AG09309 (cell line): ENCODE measurements at regions not wholly inside any gene's neighbourhood (a gene's known extent, or its start where the extent isn't known, plus 50 kb on each side); places are given as distances from the start of the nearest gene placed in this dataset.

Experiments used
- DNase-seq: peaks from one replicate; pipeline ENCODE4 v3.0.0-alpha.2; 2010; ENCODE audit warnings: low read depth
- H3K4me3 ChIP-seq: 2 replicates; pipeline ENCODE4 v1.5.1; 2011; ENCODE audit warnings: mild to moderate bottlenecking, low read depth, low read length, moderate library complexity; ENCODE audit not compliant: control insufficient read depth
- CTCF ChIP-seq: IDR thresholded peaks from 2 replicates; pipeline ENCODE4 v1.5.1; 2011; ENCODE audit warnings: mild to moderate bottlenecking, low read depth, low read length, inconsistent platforms; ENCODE audit not compliant: insufficient read depth, control insufficient read depth; ENCODE audit errors: missing control alignments

GRCh38 chrX:51437521-51437920 lies 58.9 kb downstream of the NUDT11 start:
- H3K4me3 ChIP-seq = no peak overlapping the region
- DNase-seq = no peak

DNA sequence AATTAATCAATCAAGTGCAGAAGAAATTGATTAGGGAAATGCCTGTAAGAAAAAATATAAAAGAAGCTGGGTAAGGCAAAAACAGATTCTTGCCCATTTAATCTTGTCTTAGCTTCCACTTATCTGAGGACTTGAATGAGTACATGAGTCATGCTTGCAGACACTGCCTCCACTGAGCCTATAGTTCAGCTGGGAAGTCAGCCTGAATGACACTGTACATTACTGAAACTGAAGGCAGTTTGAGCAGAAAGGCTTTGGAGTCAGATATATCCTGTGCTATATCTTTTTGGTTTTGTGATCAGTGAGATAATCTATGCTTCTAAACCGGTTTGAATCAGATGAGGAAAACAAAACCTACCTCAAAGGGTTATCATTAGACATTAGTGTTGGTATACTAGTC lies 61.3 kb downstream of the NUDT11 start:
- DNase-seq = no peak
- TF ChIP-seq CTCF = no peak
- H3K4me3 ChIP-seq = no peak overlapping the region

More at GRCh38 chrX:51437521-51437920, 58.9 kb downstream of the NUDT11 start:
- no peak for TF ChIP-seq CTCF

DNA sequence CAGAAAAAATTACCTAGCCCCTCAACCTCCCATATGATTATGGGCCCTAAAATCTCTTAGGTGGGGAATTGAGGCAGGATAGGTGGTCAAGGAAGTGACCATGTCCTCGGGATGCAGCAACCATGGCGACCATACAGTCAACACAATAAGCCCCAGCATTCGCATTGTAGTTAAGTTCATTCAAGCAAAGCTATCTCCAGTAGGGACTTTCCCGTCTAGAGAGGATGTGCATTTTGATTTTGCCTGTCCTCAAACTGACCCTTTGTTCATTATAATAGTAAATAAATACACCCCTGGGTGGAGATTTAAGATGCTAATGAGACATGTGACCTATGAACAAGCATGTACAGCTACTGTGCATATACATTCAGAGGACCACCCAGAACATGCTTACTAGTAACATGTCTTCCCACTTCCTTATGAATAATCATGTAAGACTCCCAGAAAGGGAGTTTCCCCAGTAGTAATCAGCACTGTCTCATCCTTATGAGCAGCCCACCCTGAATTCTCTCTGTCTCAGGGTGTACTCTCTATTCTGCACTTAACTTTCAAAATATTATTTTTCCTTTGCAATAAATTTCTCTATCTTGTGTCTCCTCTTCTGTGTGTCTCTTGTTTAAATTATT lies 74.3 kb downstream of the NUDT11 start:
- no peak overlapping the region for H3K4me3 ChIP-seq
- no peak for DNase-seq
- TF ChIP-seq CTCF = no peak

DNA sequence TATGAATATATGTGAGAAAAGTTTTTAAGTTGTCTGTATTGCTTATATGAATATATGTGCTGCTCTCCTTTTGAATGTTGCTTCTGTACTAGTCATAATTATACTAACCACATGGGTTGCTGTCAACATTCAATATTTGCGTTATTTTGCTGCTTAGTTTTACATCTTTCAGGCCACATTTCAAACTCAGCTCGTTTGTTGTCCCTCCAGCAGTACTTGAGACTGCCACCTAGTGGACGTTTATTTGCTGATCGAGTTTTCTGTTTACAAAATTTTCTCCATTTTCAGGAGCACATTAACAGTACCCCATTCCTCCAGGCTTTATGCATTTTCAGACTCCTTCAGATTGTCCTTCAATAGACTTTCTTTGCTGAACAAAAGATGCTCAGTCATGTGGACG lies 75.8 kb downstream of the NUDT11 start:
- peak; percentile 75 for TF ChIP-seq CTCF
- peak; percentile 17 for DNase-seq
- no peak overlapping the region for H3K4me3 ChIP-seq

DNA sequence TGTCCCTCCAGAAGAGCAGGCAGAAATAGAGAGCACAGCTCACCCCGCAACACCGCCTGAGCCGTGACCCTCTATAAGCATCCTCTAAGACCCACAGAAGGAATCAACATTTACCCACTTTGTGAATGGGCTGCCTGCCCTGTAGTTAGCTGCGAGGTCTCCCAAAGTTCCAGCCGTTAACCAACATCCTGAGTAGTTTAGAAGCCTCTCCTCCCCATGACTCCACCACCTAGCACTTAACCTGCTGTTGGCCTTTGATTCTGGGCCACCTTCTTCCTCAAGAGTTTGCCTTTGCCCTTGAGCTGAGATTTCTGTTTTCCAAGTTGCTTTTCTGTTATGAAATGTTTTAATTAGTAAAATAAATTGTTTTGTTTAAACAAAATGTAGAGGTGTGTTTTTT lies 75.8 kb downstream of the NUDT10 start:
- TF ChIP-seq CTCF = no peak
- H3K4me3 ChIP-seq = no peak overlapping the region

DNA sequence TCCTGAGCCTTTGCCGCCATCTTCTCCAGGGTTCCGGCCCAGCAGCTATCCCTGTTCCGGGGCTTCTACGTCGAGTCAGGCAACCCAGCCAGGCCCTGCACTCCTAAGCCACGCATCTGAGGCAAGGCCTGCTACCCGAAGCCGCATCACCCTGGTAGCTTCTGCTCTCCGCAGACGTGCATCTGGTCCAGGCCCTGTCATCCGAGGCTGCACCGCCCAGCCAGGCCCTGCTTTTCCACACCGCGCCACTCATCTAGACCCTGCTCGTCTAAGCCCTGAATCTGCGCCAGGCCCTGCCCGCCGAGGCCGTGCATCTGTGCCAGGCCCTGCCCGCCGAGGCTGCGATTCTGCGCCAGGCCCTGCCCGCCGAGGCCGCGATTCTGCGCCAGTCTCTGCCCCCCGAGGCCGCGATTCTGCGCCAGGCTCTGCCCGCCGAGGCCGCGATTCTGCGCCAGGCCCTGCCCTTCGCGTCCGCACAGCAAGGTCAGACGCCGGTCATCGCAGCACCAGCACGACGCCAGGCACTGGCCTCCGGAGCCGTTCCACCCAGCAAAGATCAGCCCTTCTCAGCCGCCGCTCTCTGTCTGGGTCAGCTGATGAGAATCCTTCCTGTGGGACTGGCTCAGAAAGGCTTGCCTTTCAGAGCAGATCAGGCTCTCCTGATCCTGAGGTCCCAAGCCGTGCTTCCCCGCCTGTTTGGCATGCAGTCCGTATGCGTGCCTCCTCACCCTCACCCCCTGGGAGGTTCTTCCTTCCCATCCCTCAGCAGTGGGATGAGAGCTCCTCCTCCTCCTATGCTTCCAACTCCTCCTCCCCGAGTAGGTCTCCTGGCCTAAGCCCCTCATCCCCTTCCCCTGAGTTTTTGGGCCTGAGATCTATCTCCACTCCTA lies 75.1 kb downstream of the NUDT10 start:
- H3K4me3 ChIP-seq = no peak overlapping the region
- DNase-seq = no peak
- no peak for TF ChIP-seq CTCF

More for the DNA sequence above, 75.8 kb downstream of the NUDT10 start:
- no peak for DNase-seq
